NT2/D1 (cell line): ENCODE measurements at regions not wholly inside any gene's neighbourhood (a gene's known extent, or its start where the extent isn't known, plus 50 kb on each side); places are given as distances from the start of the nearest gene placed in this dataset.

Source experiments
- SUZ12 ChIP-seq: IDR thresholded peaks from 2 replicates; pipeline ENCODE4 v1.6.1; 2011; ENCODE audit not compliant: insufficient read length, insufficient read depth; ENCODE audit errors: extremely low read depth
- YY1 ChIP-seq: IDR thresholded peaks from 2 replicates; pipeline ENCODE4 v1.6.1; 2011; ENCODE audit not compliant: insufficient read length, insufficient read depth
- ZNF274 ChIP-seq: IDR thresholded peaks from 2 replicates; pipeline ENCODE4 v1.6.1; 2011; ENCODE audit warnings: mild to moderate bottlenecking, low read depth, low read length

GRCh38 chr3:56926243-56926946, 124.6 kb upstream of the ARHGEF3 start:
- no peak for TF ChIP-seq ZNF274
- no peak for TF ChIP-seq YY1
- no peak for TF ChIP-seq SUZ12
